Mesothelial cell of epicardium (in vitro differentiated cells): ENCODE measurements at regions not wholly inside any gene's neighbourhood (a gene's known extent, or its start where the extent isn't known, plus 50 kb on each side); places are given as distances from the start of the nearest gene placed in this dataset.

Experiments used
- DNase-seq, 2 experiments: peaks; one replicate each; pipeline ENCODE4 v3.0.0; 2021; ENCODE audit warnings: low spot score in 2 of 2; ENCODE audit not compliant: unreplicated experiment in 2 of 2
- H3K27ac Mint-ChIP-seq: 2 replicates; pipeline ENCODE4 v1.8.0; 2021; ENCODE audit warnings: mixed read lengths
- H3K27me3 Mint-ChIP-seq: 2 replicates; pipeline ENCODE4 v1.8.0; 2021; ENCODE audit warnings: low read depth, mixed read lengths
- H3K36me3 Mint-ChIP-seq: 2 replicates; pipeline ENCODE4 v1.8.0; 2021; ENCODE audit warnings: mixed read lengths
- H3K4me1 Mint-ChIP-seq: 2 replicates; pipeline ENCODE4 v1.8.0; 2021; ENCODE audit warnings: mixed read lengths
- H3K4me3 Mint-ChIP-seq: 2 replicates; pipeline ENCODE4 v1.8.0; 2021; ENCODE audit warnings: mild to moderate bottlenecking, moderate library complexity, mixed read lengths
- H3K9me3 Mint-ChIP-seq: 2 replicates; pipeline ENCODE4 v1.8.0; 2021; ENCODE audit warnings: mixed read lengths
- TF ChIP-seq, protein P1 (sequence below): fragments of 200-600 bp; sonication (generic); IDR thresholded peaks from one replicate; pipeline ENCODE4 v1.5.0; 2021; ENCODE audit warnings: antibody characterized with exemption; ENCODE audit not compliant: unreplicated experiment

DNA sequence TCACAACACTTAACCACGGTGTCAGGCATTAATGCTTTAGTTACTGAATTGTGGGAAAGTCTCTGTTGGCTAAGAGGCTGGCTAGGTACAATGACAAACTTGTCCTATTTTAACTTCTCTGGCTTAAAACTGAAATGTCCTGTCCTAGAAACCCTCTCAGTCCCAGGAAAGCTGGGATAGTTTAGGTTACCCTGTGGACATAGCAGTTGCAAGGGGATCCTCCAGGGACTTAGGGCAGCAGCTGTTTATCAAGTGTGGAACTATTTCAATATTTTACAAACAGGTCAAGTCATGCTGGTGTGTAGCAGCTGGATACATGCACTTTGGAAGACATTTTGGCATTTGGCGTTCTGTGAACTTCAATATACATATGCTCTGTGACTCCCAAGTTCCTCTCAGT lies 95.0 kb upstream of the ARRDC3 start:
- Mint-ChIP-seq H3K4me1 (no peaks in the 10 kb centered on the region), H3K27ac (no peak overlapping the region), H3K4me3 (no peak overlapping the region), H3K36me3 (no peaks in the 10 kb centered on the region), H3K9me3 (no peaks in the 10 kb centered on the region), H3K27me3 (no peaks in the 10 kb centered on the region)
- no peak for DNase-seq
- TF ChIP-seq, protein P1, sequence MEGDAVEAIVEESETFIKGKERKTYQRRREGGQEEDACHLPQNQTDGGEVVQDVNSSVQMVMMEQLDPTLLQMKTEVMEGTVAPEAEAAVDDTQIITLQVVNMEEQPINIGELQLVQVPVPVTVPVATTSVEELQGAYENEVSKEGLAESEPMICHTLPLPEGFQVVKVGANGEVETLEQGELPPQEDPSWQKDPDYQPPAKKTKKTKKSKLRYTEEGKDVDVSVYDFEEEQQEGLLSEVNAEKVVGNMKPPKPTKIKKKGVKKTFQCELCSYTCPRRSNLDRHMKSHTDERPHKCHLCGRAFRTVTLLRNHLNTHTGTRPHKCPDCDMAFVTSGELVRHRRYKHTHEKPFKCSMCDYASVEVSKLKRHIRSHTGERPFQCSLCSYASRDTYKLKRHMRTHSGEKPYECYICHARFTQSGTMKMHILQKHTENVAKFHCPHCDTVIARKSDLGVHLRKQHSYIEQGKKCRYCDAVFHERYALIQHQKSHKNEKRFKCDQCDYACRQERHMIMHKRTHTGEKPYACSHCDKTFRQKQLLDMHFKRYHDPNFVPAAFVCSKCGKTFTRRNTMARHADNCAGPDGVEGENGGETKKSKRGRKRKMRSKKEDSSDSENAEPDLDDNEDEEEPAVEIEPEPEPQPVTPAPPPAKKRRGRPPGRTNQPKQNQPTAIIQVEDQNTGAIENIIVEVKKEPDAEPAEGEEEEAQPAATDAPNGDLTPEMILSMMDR, result no peak

- no peak for DNase-seq
- Mint-ChIP-seq H3K27ac (no peak overlapping the region), H3K36me3 (no peaks in the 10 kb centered on the region), H3K4me3 (no peak overlapping the region), H3K9me3 (no peaks in the 10 kb centered on the region), H3K27me3 (no peaks in the 10 kb centered on the region), H3K4me1 (no peaks in the 10 kb centered on the region)
- TF ChIP-seq, protein P1, result no peak
These were observed 94.3 kb upstream of the ARRDC3 start for GRCh38 chr5:91477408-91477807.

DNA sequence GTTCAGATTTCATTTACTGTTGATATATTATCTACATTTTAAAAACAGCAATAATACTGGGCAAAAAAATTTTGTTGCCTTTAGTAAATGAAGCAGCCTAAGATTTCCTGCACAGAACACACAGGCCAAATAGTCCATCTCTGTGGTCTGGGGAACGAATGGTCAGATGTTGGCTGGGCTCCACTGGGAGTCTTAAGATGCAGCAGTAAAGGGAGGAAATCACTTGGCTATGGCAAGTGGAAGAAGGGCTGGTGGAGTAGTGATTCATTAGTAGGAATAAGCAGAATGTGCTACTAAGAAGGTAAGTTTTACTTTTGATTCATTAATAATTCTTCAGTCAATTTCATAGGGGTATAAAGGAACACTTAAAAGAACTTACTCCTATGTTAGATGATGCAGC lies 91.1 kb upstream of the ARRDC3 start:
- DNase-seq, result no peak
- Mint-ChIP-seq H3K27me3 (no peaks in the 10 kb centered on the region), H3K27ac (no peak overlapping the region), H3K36me3 (no peaks in the 10 kb centered on the region), H3K9me3 (no peaks in the 10 kb centered on the region), H3K4me3 (no peak overlapping the region), H3K4me1 (no peaks in the 10 kb centered on the region)
- TF ChIP-seq, protein P1, result no peak

DNA sequence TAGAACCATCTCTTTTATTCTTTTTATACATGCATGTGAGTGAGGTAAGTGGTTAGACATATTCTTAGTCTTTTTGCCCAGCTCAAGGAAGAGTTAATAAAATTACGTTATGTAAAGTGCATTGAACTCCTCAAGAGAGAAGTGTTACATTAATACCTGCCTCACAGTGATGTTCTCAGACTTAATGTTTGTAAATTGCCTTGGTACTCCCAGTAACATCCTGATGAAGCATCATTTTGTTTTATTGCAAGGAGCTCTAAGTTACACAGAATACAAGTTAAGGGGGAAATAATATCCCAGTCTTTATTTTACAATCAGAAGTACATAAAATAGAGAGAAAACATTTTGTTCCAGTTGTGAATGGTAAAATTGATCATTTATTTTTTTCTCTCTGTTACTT lies 89.5 kb upstream of the ARRDC3 start:
- TF ChIP-seq, protein P1, result no peak
- Mint-ChIP-seq H3K27ac (no peak overlapping the region), H3K4me1 (no peaks in the 10 kb centered on the region), H3K4me3 (no peak overlapping the region), H3K27me3 (no peaks in the 10 kb centered on the region), H3K9me3 (no peaks in the 10 kb centered on the region), H3K36me3 (no peaks in the 10 kb centered on the region)
- DNase-seq, result no peak

GRCh38 chr5:91469517-91470165 lies 86.5 kb upstream of the ARRDC3 start:
- Mint-ChIP-seq H3K4me1 (no peaks in the 10 kb centered on the region), H3K27ac (no peak overlapping the region), H3K36me3 (no peaks in the 10 kb centered on the region), H3K4me3 (no peak overlapping the region), H3K9me3 (peaks cover 5% of the 10 kb centered on the region), H3K27me3 (no peaks in the 10 kb centered on the region)
- TF ChIP-seq, protein P1, result no peak
- no peak for DNase-seq
